Neural crest cell (in vitro differentiated cells): ENCODE measurements at regions not wholly inside any gene's neighbourhood (a gene's known extent, or its start where the extent isn't known, plus 50 kb on each side); places are given as distances from the start of the nearest gene placed in this dataset.
"Not testable (repeated sequence)": the region's sequence is repeated elsewhere in the genome, so short reads cannot be mapped to it uniquely, and the experiment has no call there.

Experiments
- DNase-seq: peaks from one replicate; pipeline ENCODE4 v3.0.0; 2021; ENCODE audit warnings: low read depth, mixed read lengths, low spot score
- H3K27ac Mint-ChIP-seq: one replicate; pipeline ENCODE4 v1.8.0; 2021; ENCODE audit warnings: mild to moderate bottlenecking, mixed read lengths; ENCODE audit not compliant: unreplicated experiment
- H3K27me3 Mint-ChIP-seq: 2 replicates; pipeline ENCODE4 v1.8.0; 2021; ENCODE audit warnings: low read depth, mild to moderate bottlenecking, mixed read lengths
- H3K36me3 Mint-ChIP-seq: 2 replicates; pipeline ENCODE4 v1.8.0; 2021; ENCODE audit warnings: low read depth, mild to moderate bottlenecking, mixed read lengths
- H3K4me1 Mint-ChIP-seq: 2 replicates; pipeline ENCODE4 v1.8.0; 2021; ENCODE audit warnings: mixed read lengths
- H3K4me3 Mint-ChIP-seq: one replicate; pipeline ENCODE4 v1.8.0; 2021; ENCODE audit warnings: mild to moderate bottlenecking, mixed read lengths
- H3K9me3 Mint-ChIP-seq: 2 replicates; pipeline ENCODE4 v1.8.0; 2021; ENCODE audit warnings: mixed read lengths
- TF ChIP-seq, protein P1 (sequence below): fragments of 200-600 bp; sonication (generic); conservative IDR thresholded peaks from 2 replicates; pipeline ENCODE4 v1.5.0; 2021; ENCODE audit warnings: antibody characterized with exemption, mild to moderate bottlenecking

DNA sequence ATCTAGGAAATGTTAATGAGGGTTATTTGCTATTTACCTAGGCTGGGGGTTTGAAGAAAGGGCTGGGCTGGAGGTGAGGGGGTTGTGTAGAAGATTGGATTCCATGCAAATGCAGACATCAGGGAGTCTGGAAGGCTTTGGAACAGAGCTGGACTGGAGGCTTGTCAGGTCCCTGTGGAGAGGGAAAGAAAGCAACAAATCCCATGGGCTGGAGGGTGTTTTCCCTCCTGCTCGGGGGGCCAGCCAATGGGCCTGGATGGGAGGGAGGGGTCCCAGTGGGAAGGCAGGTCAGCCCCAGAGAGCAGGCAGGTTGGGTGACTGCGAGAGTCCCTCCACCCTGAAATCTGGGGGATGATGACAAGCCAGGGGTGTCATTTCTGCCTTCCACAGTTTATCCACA, 431.8 kb downstream of the RPS24 start:
- Mint-ChIP-seq H3K9me3 (peaks cover 11% of the 10 kb centered on the region), H3K27ac (peak overlapping the region; percentile 89), H3K4me3 (peak overlapping the region; percentile 82), H3K27me3 (no peaks in the 10 kb centered on the region), H3K4me1 (peaks cover 50% of the 10 kb centered on the region), H3K36me3 (no peaks in the 10 kb centered on the region)
- no peak for DNase-seq
- TF ChIP-seq, protein P1, sequence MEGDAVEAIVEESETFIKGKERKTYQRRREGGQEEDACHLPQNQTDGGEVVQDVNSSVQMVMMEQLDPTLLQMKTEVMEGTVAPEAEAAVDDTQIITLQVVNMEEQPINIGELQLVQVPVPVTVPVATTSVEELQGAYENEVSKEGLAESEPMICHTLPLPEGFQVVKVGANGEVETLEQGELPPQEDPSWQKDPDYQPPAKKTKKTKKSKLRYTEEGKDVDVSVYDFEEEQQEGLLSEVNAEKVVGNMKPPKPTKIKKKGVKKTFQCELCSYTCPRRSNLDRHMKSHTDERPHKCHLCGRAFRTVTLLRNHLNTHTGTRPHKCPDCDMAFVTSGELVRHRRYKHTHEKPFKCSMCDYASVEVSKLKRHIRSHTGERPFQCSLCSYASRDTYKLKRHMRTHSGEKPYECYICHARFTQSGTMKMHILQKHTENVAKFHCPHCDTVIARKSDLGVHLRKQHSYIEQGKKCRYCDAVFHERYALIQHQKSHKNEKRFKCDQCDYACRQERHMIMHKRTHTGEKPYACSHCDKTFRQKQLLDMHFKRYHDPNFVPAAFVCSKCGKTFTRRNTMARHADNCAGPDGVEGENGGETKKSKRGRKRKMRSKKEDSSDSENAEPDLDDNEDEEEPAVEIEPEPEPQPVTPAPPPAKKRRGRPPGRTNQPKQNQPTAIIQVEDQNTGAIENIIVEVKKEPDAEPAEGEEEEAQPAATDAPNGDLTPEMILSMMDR: no peak

DNA sequence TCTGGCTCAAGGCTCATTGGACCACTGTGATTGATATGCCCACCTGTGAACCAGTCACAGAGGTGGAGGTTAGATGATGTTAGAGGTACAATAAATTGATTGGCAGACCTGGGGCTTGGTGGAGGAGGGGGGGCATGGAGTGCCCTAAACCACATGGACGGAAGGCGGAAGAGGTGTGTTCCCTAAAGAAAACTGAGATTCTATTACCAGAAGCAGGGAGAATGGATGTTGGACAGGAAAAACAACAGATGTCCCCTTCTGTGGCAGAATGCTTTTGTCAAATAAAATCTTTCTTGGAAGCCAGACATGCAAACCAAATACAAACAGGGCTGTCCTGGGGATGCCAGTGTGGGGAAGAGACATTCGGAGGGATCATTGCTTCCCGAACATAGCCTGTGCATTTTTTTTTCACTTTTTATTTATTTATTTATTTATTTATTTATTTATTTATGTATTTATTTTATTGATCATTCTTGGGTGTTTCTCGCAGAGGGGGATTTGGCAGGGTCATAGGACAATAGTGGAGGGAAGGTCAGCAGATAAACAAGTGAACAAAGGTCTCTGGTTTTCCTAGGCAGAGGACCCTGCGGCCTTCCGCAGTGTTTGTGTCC, 433.9 kb downstream of the RPS24 start:
- Mint-ChIP-seq H3K9me3 (peaks cover 9% of the 10 kb centered on the region), H3K4me1 (peaks cover 65% of the 10 kb centered on the region), H3K36me3 (no peaks in the 10 kb centered on the region), H3K27ac (no peak overlapping the region), H3K27me3 (no peaks in the 10 kb centered on the region), H3K4me3 (no peak overlapping the region)
- TF ChIP-seq, protein P1: no peak
- DNase-seq: no peak

DNA sequence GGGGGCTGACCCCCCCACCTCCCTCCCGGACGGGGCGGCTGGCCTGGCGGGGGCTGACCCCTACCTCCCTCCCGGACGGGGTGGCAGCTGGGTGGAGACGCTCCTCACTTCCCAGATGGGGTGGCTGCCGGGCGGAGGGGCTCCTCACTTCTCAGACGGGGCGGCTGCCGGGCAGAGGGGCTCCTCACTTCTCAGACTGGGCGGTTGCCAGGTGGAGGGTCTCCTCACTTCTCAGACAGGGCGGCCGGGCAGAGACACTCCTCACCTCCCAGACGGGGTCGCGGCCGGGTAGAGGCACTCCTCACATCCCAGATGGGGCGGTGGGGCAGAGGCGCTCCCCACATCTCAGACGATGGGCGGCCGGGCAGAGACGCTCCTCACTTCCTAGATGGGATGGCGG, 435.1 kb downstream of the RPS24 start:
- not testable (repeated sequence) for H3K27me3 Mint-ChIP-seq, H3K9me3 Mint-ChIP-seq, DNase-seq, H3K27ac Mint-ChIP-seq, H3K36me3 Mint-ChIP-seq, H3K4me3 Mint-ChIP-seq
- peaks cover 64% of the 10 kb centered on the region for H3K4me1 Mint-ChIP-seq

DNA sequence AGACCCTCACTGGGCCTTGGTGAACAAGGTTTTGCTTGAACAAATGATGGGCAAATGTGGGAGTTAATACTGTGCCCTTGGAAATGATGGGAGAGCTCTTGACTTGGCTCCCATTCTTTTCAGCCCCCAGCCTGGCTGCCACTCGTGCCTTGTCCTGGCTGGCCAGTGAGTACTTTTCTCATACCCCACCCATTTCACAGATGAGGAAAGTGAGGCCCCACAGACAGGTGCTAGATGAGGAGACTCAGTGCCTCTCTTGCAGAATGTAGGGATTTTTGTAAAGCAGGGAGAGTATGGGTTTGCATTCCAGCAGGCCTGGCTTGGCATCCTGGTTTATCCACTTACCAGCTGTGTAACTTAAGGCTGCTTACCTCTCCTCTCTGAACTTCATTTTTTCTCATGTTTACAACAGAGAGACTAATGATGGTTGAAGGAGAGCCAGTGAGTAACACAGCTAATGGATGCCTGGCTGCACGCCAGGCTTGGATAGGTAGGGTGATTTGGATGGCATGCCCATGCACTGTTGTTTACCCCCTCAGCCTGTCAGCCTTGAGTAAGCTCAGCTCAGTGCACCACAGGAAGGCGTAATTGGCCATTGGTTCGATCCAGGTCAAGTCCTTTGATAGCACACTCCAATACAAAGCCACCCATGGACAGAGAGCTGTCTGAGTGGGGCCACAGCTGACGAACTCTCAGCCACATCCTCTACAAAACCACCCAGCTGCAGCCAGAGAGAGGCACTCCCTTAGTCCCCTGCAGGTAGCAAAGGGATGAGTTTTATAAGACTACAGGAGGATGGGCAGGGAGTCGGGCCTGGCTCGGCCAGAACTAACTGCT, 436.8 kb downstream of the RPS24 start:
- H3K36me3 Mint-ChIP-seq: no peaks in the 10 kb centered on the region
- peaks cover 54% of the 10 kb centered on the region for H3K4me1 Mint-ChIP-seq
- H3K27ac Mint-ChIP-seq: peak overlapping the region; percentile 72
- no peaks in the 10 kb centered on the region for H3K27me3 Mint-ChIP-seq
- TF ChIP-seq, protein P1: no peak
- no peak overlapping the region for H3K4me3 Mint-ChIP-seq
- peaks cover 2% of the 10 kb centered on the region for H3K9me3 Mint-ChIP-seq
- DNase-seq: no peak

DNA sequence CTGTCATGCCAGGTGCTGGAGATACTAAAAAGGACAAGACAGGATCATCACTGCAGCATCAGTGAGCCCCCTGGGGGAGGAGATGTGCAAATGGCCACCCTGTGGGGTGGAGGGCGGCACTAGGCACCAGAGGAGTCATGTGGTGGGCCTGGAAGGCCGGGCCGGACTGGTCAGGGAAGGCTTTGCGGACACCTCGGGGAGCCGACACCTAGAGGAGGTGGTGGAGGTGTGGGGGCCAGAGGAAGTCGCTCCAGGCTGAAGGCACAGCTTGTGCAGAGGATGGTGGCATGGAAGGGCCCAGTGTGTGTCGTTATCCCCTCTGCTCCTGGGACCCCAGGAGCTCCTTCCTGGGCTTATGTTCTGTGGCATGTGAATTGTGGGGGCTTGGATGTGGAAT, 437.7 kb downstream of the RPS24 start:
- H3K36me3 Mint-ChIP-seq: no peaks in the 10 kb centered on the region
- DNase-seq: no peak
- H3K27ac Mint-ChIP-seq: peak overlapping the region; percentile 87
- H3K4me3 Mint-ChIP-seq: no peak overlapping the region
- no peaks in the 10 kb centered on the region for H3K27me3 Mint-ChIP-seq
- H3K9me3 Mint-ChIP-seq: peaks cover 2% of the 10 kb centered on the region
- peaks cover 54% of the 10 kb centered on the region for H3K4me1 Mint-ChIP-seq
- TF ChIP-seq, protein P1: no peak
